HG03575 (cell line): ENCODE measurements at regions not wholly inside any gene's neighbourhood (a gene's known extent, or its start where the extent isn't known, plus 50 kb on each side); places are given as distances from the start of the nearest gene placed in this dataset.
A peak's percentile ranks its signal among the peaks of the same experiment; 100 is the strongest.
"Not testable (repeated sequence)": the region's sequence is repeated elsewhere in the genome, so short reads cannot be mapped to it uniquely, and the experiment has no call there.

ENCODE experiments used
- ATAC-seq: cut with Tn5 transposase; IDR thresholded peaks from one replicate; pipeline ENCODE4 v1.9.1; 2021; ENCODE audit not compliant: unreplicated experiment, insufficient number of reproducible peaks, low FRiP score; ENCODE audit errors: extremely low read depth

DNA sequence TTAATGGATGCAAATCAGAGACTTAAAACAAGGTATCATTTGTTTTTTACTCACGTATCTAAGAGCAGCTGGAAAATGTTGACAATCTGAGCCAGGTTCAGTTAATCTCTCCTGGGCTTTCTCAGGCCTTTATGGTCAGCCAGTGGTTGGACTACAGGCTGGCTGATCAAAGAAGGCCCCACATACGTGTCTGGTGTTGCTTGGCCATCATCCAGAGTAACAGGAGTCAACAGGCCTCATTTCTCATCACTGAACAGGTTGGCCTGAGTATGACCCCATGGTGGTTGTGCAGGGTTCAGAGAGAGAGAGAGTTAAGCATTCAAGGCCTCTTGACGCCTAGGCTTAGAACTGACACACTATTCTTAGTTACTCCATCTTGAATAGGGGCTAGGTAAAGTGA, 97.0 kb upstream of the VLDLR start:
- ATAC-seq, result no peak

DNA sequence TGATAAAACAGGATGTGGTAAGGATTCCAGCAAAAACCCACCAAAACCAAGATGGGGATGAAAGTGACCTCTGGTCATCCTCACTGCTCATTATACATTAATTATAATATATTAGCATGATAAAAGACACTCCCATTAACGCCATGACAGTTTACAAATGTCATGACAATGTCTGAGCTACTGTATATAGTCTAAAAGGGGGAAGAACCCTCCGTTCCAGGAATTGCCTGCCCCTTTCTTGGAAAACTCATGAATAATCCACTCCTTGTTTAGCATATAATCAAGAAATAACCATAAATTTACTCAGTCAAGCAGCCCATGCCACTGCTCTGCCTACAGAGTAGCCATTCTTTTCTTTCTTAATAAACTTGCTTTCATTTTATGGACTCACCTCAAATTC, 96.4 kb upstream of the VLDLR start:
- ATAC-seq, result no peak

DNA sequence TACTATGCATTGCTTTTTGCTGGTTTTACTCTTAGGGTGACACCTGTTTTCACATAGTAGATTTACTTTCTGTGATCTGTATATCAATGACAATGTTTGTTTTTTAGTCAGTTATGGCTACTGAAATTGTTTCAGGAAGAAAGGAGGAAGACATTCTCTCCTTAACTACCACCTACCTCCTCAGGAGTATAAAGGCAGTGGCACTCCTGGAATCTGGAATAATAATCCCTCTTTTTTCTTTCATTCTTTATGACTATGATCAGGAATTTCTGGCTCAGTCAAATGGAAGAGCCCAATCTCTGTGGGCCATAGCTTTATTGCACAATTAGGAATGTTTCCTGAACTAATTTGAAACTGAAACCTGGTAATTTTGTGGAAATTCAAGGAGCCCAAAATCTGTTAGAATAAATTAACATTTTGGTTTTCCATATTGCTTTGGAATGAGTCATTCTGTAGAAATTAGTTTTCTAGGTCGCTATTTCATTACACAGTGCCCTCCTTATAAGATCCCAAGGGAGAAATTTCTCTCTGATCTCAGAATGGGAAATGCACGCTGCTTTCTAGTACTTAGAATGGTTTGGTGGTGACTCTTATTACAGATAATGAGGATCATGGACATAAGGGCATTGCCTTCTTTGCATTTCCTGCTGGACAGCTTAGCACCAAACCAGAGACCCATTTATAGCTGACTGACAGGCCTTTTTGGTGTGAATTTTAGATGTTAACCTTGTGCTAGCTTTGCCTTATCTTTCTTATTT, 95.3 kb upstream of the VLDLR start:
- ATAC-seq, result no peak

DNA sequence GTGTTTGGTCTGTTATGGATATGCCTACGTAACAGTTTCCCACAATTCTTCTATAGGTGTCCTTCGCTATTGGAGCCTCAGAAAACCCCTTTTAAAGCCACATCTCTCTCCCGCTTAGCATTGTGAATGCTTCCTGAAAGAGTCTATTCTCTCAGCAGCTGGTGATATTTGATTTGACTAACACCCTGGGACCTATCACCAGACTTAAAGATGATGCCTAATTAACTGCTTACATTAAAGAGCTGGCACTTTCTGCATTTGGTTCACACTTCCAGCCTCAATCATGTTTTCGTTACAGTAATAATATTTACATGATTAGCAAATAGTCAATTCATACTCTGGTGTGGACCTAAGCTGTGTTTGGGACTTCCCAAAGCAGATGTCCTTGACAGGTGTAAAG, 90.1 kb upstream of the VLDLR start:
- no peak for ATAC-seq

DNA sequence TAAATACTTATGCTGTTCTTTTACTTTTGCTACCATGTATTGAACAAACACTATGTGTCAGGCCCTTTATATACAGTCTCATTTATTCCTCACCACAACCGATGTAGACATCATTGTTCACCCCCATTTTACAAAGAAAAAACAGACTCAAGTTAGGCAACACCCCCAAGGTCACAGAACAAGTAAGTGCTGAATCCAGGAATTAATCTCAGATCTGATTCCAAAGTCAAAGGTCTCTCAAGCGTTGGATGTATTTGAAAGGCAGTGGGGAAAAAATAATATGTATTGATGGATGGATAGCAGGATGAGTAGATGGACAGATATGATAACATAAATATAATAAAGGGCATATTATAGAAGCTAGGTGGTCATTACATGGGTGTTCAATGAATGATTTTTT, 85.1 kb upstream of the VLDLR start:
- ATAC-seq, result no peak

DNA sequence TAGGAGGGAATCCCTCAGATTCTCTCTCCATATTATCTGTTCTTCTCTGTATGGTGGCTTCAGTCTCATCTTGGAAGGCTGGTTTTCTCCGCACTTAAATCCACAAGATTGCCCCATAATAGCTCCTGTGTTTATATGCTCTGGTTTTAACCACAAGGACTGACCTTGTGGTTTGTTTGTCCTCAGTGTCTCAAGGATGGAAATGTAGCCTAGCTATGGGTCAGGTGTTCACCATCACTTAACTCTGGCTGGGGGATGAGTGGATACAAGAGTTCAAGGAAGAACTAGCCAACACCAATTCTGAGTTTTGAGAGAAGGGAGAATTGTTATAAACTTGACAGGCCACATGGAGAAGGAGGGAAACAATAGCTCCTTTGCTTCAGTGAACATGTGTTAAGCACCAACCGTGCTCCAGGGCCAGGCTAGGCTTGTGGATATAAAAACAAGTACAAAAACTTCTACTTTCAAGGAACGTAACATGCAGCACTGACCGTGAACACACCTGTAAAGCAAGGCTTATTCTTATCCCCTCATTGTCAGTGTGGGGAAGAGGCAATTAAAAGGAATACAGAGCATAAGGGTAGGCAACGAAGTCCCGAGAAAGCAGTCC, 75.6 kb upstream of the VLDLR start:
- no peak for ATAC-seq

DNA sequence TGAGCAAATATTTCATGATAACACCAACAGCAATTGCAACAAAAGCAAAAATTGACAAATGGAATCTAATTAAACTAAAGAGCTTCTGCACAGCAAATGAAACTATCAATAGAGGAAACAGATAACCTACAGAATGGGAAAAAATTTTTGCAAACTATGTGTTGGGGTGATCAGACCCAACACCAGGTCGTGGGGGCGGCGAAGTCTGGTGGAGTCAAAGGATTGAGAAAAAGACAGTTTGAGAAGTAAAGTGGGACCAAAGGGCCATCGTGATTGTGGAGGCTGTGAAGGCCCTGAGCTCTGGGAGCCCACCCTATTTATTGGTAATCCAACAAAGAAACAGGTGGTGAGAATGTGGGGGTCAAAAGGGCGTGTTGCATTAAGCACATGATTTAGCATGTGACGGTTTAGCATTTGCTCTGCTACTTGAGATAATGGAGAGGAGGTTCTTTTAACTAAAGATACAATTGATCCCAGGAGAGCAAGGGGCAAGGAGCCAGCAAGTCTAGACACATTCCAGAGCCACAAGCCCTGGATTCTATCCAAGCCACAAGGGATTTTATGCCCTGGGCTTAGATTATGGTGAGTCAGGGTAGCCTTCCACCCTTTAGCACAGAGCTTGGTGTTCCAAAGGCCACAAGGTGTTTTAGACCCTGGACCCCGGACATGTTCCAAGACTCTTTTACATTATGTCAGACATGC, 65.5 kb upstream of the VLDLR start:
- ATAC-seq, result not testable (repeated sequence)

DNA sequence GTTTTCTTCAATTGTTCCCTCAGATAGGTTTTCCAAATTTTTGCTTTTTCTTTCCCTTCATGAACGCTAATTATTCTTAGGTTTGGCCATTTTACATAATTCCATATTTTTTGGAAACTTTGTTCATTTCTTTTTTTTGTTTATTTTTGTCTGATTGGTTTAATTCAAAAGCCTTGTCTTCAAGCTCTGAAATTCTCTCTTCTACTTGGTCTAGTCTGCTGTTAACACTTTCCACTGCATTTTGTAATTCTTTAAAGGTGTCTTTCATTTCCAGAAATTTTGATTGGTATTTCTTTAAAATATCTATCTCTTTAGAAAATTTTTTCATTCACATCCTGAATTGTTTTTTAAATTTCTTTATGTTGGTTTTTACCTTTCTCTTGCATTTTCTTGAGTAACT, 63.9 kb upstream of the VLDLR start:
- no peak for ATAC-seq

DNA sequence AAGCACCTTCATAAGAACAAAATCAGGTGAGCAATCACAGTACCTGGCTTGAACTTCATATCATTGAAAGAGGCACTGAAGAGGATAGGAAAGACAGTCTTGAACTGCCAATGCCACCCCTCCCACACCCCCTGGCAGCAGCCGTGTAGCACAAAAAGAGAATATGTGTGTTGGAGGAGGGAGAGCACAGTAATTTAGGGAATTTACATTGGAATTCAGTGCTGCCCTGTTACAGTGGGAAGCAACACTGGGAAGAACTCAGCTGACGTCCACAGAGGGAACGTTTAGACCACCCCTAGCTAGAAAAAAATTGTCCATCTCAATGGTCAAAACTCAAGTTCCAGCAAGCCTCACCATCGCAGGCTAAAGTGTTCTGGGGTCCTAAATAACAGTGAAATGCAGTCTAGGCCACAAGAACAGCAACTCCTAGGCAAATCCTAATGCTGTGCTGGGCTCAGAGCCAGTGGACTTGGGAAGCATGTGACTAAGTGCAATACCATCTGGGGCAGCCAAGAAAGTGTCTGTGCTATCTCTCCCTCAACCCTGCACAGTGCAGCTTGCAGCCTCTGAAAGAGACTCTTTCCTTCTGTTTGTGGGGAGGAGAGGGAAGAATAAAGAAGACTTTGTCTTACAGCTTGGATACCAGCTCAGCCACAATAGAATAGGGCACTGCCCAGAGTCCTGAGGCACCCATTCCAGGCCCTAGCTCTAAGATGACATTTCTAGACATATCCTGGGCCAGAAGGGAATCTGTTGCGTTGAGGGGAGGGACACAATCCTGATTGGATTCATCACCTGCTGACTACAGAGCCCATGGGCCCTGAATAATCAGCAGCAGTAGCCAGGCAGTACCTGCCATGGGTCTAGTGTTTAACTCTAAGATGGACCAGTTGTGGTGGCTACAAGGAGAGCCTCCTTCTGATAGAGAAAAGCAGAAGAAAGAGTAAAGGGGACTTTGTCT, 62.1 kb upstream of the VLDLR start:
- ATAC-seq, result no peak

DNA sequence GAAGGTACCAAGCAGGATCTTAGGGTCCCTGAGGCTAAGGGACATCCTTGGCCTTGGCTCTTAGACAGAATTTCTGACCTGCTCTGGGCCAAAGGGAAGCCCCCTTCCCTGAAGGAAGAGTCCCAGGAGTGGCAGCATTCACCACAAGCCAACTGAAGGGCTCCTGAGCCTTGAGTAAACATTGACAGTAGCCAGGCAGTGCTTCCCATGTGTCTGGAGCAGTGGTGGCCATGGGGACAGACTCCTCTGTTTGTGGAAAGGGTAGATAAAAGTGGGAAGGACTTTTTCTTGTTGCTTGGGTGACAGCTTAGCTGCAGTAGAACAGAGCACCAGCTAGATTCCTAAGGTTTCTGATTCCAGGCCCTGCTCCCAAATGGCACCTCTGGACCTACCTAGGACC, 61.4 kb upstream of the VLDLR start:
- no peak for ATAC-seq

DNA sequence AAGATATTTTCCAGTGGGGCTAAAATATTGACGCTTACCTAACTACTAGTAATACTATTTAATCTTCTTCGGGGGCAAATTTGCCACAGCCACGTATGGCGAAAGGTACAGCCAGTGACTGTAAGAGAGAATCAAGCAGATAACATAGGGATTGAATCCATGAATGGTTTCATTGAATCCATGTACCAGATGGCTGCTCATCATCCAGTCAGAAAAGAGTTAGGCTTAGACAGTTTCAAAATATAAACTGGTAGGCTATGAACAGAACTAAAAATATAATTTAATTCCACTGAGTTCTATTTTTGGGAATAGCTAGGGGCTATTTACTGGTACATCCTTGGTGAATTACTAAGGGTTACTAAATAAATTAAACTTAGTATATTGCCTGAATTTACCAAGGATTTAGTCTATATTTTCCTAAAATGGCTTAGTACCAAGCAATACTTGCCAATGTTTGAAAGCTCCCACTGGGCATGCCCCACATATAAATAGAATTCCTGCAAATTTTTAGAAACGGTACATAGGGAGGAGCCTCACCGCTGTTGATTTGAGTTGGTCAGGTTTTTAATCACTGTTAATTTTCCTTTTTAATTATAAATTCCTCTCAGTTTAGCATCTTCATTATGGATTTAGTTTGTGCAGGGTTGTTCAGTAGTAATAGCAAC, 55.8 kb upstream of the VLDLR start:
- no peak for ATAC-seq

DNA sequence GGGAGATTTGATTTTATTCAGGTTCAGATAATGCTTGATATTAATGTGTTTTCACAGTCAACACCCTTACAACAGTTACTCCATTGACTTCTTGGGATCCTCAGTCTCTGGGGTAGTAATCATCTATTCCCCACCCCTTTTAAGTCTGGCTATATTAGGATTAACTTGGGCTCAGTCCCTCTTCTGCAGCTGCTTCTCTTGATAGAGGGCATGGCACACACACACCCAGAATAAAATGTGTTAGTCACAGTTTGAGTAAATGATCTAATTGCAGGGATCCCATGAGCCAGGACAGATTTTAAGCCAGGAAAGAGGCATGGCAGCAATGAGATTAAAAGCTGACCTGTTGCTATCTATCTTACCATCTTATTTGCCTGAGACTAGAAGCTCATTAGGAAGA, 53.7 kb upstream of the VLDLR start:
- ATAC-seq, result no peak

DNA sequence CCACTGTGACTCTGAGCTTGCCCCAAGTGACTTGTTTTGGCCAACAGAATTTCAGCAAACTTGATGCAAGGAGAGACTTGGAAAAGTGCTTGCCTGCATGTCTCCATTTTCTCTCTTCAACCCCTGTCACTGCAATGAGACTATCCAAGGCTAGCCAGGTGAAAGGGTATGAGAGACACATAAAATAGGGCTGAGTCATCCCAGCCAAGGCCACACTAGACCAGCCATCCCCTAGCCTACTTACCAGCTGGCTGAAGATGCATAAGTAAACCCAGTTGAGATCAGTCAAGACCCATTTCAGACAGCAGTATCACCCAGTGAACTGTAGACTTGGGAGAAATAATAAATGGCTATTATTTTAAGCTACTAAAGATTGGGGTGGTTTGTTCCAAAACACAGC, 52.9 kb upstream of the VLDLR start:
- ATAC-seq, result no peak

DNA sequence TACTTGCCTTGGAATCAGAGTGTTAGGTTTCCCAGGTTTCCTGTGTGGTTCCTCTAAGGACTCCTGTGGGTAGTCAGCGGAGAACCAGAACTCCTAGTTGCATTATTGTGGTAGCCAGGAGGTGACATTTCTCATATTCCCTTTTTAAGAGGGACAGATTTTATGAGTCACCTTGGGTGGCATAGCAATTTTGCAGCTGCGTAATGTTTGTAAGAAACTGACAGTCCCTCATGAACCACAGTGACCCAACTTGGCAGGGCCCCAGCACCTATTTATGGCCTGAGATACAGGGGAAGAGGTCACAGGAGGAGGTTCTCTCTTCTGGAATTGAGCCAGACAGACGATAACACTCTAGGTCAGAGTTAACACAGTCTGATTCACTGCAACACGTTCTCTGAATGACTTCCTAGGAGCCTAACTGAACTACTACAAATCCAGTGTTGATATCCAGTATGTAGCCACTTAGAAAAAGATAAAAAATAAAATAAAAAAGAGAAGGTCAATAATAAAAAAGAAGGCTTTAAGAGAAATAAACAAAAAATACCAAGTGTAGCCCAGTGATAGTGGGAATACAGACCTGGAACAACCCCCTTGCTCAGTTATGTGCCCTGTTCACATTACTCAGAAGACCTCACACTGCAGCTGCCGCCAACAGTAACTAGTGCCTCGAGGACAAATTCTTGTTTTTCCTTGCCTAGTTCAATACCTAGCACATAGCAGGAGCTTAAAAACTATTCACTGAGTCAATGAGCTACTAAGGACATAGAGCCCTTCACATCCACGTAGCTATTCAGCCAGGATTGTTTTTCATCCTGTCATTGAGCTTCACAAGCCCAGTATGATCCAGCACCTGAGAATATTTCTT, 50.7 kb upstream of the VLDLR start:
- peak; percentile 89 for ATAC-seq
